Subcutaneous abdominal adipose tissue (tissue), 5 donors: ENCODE measurements at regions not wholly inside any gene's neighbourhood (a gene's known extent, or its start where the extent isn't known, plus 50 kb on each side); places are given as distances from the start of the nearest gene placed in this dataset.

Source experiments
- H3K27ac ChIP-seq: one replicate; pipeline ENCODE4 v1.7.0; 2013; ENCODE audit warnings: low read depth, mild to moderate bottlenecking, inconsistent platforms, low read length, moderate library complexity
- H3K27me3 ChIP-seq, 5 donors: one replicate each; pipeline ENCODE4 v1.7.0; 2013; ENCODE audit warnings: low read length in 5 of 5, inconsistent platforms in 1 of 5; ENCODE audit not compliant: control insufficient read depth in 5 of 5, insufficient read depth in 4 of 5
- H3K36me3 ChIP-seq, 5 donors: one replicate each; pipeline ENCODE4 v1.7.0; 2013; ENCODE audit warnings: low read length in 5 of 5; ENCODE audit not compliant: control insufficient read depth in 5 of 5, insufficient read depth in 5 of 5
- H3K4me1 ChIP-seq, 5 donors: one replicate each; pipeline ENCODE4 v1.7.0; 2013; ENCODE audit warnings: low read length in 5 of 5, mild to moderate bottlenecking in 3 of 5, moderate library complexity in 1 of 5; ENCODE audit not compliant: control insufficient read depth in 5 of 5, insufficient read depth in 5 of 5
- H3K4me3 ChIP-seq, 5 donors: one replicate each; pipeline ENCODE4 v1.7.0; 2013; ENCODE audit warnings: low read length in 5 of 5, low read depth in 1 of 5
- H3K9ac ChIP-seq, 5 donors: one replicate each; pipeline ENCODE4 v1.7.0; 2013; ENCODE audit warnings: low read length in 5 of 5, mild to moderate bottlenecking in 4 of 5, moderate library complexity in 3 of 5
- H3K9me3 ChIP-seq, 5 donors: one replicate each; pipeline ENCODE4 v1.7.0; 2013; ENCODE audit warnings: low read length in 5 of 5; ENCODE audit not compliant: control insufficient read depth in 5 of 5
- donor health status: healthy.
- donor health status: healthy.
- donor health status: healthy.
- donor health status: healthy.
- donor health status: healthy.

GRCh38 chr11:23272095-23272494 is 411.8 kb upstream of the CCDC179 start:
- Histone ChIP-seq H3K4me1 (no peaks in the 10 kb centered on the region), H3K9ac (no peak overlapping the region), H3K27me3 (no peaks in the 10 kb centered on the region), H3K9me3 (no peaks in the 10 kb centered on the region), H3K4me3 (no peak overlapping the region), H3K27ac (no peak overlapping the region), H3K36me3 (no peaks in the 10 kb centered on the region)

GRCh38 chr11:23278121-23278520 is 417.8 kb upstream of the CCDC179 start:
- no peaks in the 10 kb centered on the region for H3K36me3 ChIP-seq
- no peaks in the 10 kb centered on the region for H3K9me3 ChIP-seq
- no peak overlapping the region for H3K4me3 ChIP-seq
- H3K4me1 ChIP-seq, result no peaks in the 10 kb centered on the region
- no peak overlapping the region for H3K27ac ChIP-seq
- no peak overlapping the region for H3K9ac ChIP-seq
- H3K27me3 ChIP-seq, result no peaks in the 10 kb centered on the region

GRCh38 chr11:23280088-23280487 is 419.8 kb upstream of the CCDC179 start:
- Histone ChIP-seq H3K4me3 (no peak overlapping the region), H3K36me3 (no peaks in the 10 kb centered on the region), H3K4me1 (no peaks in the 10 kb centered on the region), H3K27me3 (no peaks in the 10 kb centered on the region), H3K9me3 (no peaks in the 10 kb centered on the region), H3K9ac (no peak overlapping the region), H3K27ac (no peak overlapping the region)

DNA sequence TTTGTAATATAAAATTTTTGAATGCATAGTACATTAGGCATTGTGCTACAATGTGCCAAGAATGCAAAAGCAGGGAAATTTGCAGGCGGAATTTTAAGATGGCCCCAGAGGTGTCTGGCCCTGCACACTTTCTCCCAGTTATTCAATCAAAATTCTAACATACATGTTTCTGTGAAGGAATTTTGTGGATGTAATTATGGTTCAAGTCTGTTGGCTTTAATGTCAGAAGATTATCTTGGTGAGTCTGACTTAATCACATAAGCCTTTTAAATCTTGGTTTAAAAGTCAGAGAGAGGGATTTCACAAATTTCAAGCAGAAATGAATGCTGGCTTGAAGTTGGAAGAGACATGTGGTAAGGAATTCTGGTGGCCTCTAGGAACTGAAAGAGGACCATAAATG is 423.4 kb upstream of the CCDC179 start:
- Histone ChIP-seq H3K27ac (no peak overlapping the region), H3K36me3 (no peaks in the 10 kb centered on the region), H3K27me3 (no peaks in the 10 kb centered on the region), H3K4me3 (no peak overlapping the region), H3K4me1 (no peaks in the 10 kb centered on the region), H3K9me3 (no peaks in the 10 kb centered on the region), H3K9ac (no peak overlapping the region)

DNA sequence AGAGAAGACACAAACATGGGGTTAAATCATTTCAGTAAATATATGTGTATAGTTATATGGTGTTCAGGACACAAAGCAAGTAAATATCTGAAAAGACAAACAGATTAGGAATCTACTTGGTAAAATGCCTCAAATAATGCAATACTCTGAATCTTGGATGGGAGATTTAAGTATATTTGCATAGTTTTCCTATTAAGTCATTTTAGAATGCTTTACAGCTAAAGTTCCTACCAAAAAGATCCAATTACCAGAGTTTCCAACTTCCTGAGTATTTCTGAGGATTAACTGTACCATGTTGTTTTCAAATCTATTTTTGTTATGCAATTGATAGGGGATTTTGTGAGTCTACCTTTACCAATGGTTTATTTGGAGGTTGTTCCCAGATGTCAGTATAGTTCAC is 424.4 kb upstream of the CCDC179 start:
- Histone ChIP-seq H3K4me1 (no peaks in the 10 kb centered on the region), H3K9ac (no peak overlapping the region), H3K27ac (no peak overlapping the region), H3K9me3 (no peaks in the 10 kb centered on the region), H3K27me3 (no peaks in the 10 kb centered on the region), H3K4me3 (no peak overlapping the region), H3K36me3 (no peaks in the 10 kb centered on the region)

DNA sequence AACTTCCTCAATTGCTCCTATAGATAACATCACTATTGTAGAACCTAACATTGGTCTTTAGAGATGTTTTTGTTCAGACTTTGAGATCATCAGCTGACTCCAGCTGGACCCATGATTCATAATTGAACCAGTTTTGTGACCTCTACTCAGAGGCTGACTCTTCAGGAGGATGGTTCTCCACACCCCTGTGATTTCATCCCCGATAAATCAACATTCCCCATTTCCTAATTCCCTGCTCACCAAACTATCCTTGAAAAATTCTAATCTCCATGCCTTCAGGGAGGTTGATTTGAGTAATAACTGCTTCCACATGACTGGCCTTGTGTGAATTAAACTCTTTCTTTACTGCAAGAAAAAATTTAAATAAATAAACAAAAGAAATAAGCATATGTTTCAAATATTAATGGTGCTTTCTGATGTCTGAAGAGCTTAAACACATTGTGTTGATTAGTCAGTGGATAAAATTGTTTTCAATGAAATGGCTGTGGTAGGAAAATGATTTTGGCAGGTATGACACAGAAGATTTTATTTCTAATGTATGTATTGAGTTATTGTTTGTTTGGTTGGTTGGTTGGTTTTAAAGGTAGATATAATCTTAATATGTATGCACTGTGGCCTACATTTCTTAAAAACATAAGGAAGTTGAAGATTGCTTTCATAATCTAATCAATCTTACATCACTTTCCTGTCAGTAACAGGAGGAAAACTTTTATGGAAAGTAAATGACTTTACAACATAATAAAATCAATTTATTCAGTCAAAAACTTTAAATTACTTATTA is 427.9 kb upstream of the CCDC179 start:
- no peaks in the 10 kb centered on the region for H3K9me3 ChIP-seq
- no peaks in the 10 kb centered on the region for H3K4me1 ChIP-seq
- H3K9ac ChIP-seq, result no peak overlapping the region
- H3K27me3 ChIP-seq, result no peaks in the 10 kb centered on the region
- no peak overlapping the region for H3K4me3 ChIP-seq
- H3K36me3 ChIP-seq, result no peaks in the 10 kb centered on the region
- H3K27ac ChIP-seq, result no peak overlapping the region

GRCh38 chr11:23295241-23295640 is 435.0 kb upstream of the CCDC179 start:
- no peak overlapping the region for H3K4me3 ChIP-seq
- no peaks in the 10 kb centered on the region for H3K4me1 ChIP-seq
- H3K27ac ChIP-seq, result no peak overlapping the region
- no peaks in the 10 kb centered on the region for H3K9me3 ChIP-seq
- H3K27me3 ChIP-seq, result no peaks in the 10 kb centered on the region
- H3K9ac ChIP-seq, result no peak overlapping the region
- no peaks in the 10 kb centered on the region for H3K36me3 ChIP-seq

DNA sequence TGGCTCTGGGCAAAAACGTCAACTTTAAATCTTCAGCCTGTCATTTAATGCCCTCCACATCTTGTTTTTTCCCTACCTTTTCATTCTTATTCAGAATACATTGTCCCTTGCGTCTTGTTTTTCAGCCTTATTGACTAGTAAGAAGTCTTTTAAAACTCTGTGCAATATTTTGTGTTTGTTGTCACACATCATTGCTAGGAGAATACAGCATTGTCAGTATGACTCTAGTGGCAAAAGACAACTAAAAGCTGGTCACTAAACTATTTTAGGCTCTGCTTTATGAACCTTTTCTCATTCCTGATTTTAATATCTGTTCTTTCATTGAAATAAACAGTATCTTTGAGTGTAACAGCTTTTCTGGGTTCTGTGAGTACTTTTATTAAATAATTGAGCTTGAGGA is 447.8 kb upstream of the CCDC179 start:
- H3K9me3 ChIP-seq, result peaks cover 0 to 2% (median 0%) of the 10 kb centered on the region in 5 donors
- H3K4me1 ChIP-seq, result no peaks in the 10 kb centered on the region
- H3K27ac ChIP-seq, result no peak overlapping the region
- H3K27me3 ChIP-seq, result no peaks in the 10 kb centered on the region
- H3K9ac ChIP-seq, result no peak overlapping the region
- H3K4me3 ChIP-seq, result no peak overlapping the region
- H3K36me3 ChIP-seq, result no peaks in the 10 kb centered on the region

GRCh38 chr11:23310276-23310675 is 450.0 kb upstream of the CCDC179 start:
- H3K36me3 ChIP-seq, result no peaks in the 10 kb centered on the region
- no peak overlapping the region for H3K27ac ChIP-seq
- H3K4me3 ChIP-seq, result no peak overlapping the region
- H3K9me3 ChIP-seq, result peaks cover 0 to 2% (median 0%) of the 10 kb centered on the region in 5 donors
- no peak overlapping the region for H3K9ac ChIP-seq
- H3K4me1 ChIP-seq, result no peaks in the 10 kb centered on the region
- H3K27me3 ChIP-seq, result no peaks in the 10 kb centered on the region

- no peak overlapping the region for H3K9ac ChIP-seq
- no peak overlapping the region for H3K4me3 ChIP-seq
- no peak overlapping the region for H3K27ac ChIP-seq
- H3K4me1 ChIP-seq, result no peaks in the 10 kb centered on the region
- H3K36me3 ChIP-seq, result no peaks in the 10 kb centered on the region
- peaks cover 0 to 3% (median 0%) of the 10 kb centered on the region in 5 donors for H3K9me3 ChIP-seq
- H3K27me3 ChIP-seq, result no peaks in the 10 kb centered on the region
These were observed 452.0 kb upstream of the CCDC179 start for GRCh38 chr11:23311986-23312940.
